Activated T-cell treated with anti-CD3 and anti-CD28 coated beads, Interleukin-2, amount 50 U/mL, for 72 hours (primary cell): ENCODE measurements at regions not wholly inside any gene's neighbourhood (a gene's known extent, or its start where the extent isn't known, plus 50 kb on each side); places are given as distances from the start of the nearest gene placed in this dataset.
"Not testable (repeated sequence)": the region's sequence is repeated elsewhere in the genome, so short reads cannot be mapped to it uniquely, and the experiment has no call there.

ENCODE experiments used
- ATAC-seq, 2 donors: fragments of 150-1000 bp; cut with Tn5 transposase; replicated peaks in 1 of 2; 2 replicates each; pipeline ENCODE4 v1.10.0; 2021; ENCODE audit warnings: moderate library complexity in 2 of 2, mild to moderate bottlenecking in 1 of 2
- DNase-seq, 2 donors: peaks; one replicate each; pipeline ENCODE4 v3.0.0; 2021 to 2022; ENCODE audit warnings: mixed read lengths in 1 of 2
- H3K27ac Mint-ChIP-seq: one replicate; pipeline ENCODE4 v1.8.0; 2022; ENCODE audit warnings: mild to moderate bottlenecking, moderate library complexity, mixed read lengths
- H3K27me3 Mint-ChIP-seq: one replicate; pipeline ENCODE4 v1.8.0; 2022; ENCODE audit warnings: low read depth, mixed read lengths
- H3K36me3 Mint-ChIP-seq, 2 donors: one replicate each; pipeline ENCODE4 v1.8.0; 2022; ENCODE audit warnings: mixed read lengths in 2 of 2, mild to moderate bottlenecking in 1 of 2; ENCODE audit not compliant: insufficient read depth in 2 of 2
- H3K4me1 Mint-ChIP-seq: one replicate; pipeline ENCODE4 v1.8.0; 2022; ENCODE audit warnings: low read depth, mixed read lengths
- H3K4me3 Mint-ChIP-seq, 2 donors: one replicate each; pipeline ENCODE4 v1.8.0; 2022; ENCODE audit warnings: mild to moderate bottlenecking in 2 of 2, mixed read lengths in 2 of 2, moderate library complexity in 2 of 2
- H3K9me3 Mint-ChIP-seq, 2 donors: one replicate each; pipeline ENCODE4 v1.8.0; 2022; ENCODE audit warnings: mixed read lengths in 2 of 2

DNA sequence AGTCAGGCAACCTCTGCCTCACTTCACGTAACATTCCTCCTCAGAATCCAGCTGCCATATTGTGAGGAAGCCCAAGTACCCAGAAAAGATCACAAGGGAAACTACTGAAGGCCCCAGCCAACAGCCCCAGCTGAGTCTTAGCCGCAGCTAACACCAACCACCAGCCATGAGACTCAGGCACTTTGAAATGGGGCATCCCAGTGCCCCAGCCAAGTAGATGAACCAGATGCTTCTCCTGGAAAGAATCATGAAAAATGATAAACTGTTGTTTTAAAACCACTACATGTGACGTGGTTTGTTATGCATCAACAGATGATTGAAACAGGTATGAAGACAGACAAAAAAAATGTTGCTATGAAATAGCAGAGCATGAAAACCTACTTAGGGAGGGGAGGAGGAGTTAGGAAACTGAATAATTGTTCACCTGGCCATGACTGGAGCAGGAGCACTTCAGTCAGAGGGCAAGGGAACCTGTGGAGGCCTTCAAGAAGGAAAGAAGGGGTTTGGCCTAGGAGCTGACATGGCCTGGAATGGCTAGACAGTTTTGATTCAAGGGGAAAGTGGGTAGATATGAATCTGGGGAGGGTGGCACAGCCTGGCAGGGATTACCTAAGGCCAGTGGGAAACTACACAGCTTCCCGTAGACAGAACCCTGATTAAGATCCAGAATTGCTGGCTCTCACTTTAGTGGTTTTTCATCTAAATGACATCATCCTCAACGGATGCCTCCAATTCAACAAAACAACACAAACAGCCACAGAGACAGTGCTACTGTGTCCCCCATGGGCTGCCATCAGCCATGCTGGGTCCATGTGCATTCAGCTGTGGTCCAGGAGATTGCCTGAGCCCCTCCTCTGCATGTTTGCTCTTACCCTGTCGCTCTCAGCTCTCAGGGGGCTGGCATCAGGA is 211.6 kb downstream of the SYK start:
- ATAC-seq: peak; percentile 74 to 82
- Mint-ChIP-seq H3K9me3 (peaks cover 6 to 8% of the 10 kb centered on the region in 2 donors), H3K36me3 (peaks cover 8 to 17% of the 10 kb centered on the region in 2 donors), H3K27ac (peak overlapping the region; percentile 2), H3K4me3 (no peak overlapping the region), H3K4me1 (peaks cover 12% of the 10 kb centered on the region), H3K27me3 (peaks cover 36% of the 10 kb centered on the region)
- peak in 1 of 2 donors; percentile 7 for DNase-seq

DNA sequence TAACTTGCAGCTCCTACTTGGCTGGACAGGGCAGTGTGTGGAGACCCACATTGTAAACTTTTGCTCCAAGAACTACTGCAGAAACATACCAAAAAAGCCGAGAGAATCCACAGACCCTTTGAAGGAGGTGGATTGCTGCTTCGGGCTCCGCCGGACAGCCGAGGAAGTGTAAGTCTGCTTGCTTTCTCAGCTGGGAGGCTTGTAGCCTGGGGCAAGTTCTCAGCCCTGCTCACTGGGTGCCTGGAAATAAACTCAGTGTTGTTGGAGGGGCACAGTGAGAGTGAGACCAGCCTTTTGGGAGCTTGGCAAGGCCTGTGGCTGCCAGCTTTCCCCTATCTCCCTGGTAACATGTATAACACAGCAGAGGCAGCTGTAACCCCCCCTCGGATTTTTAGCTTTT is 215.6 kb downstream of the SYK start:
- no peak for DNase-seq
- Mint-ChIP-seq H3K4me3 (no peak overlapping the region), H3K27ac (no peak overlapping the region), H3K27me3 (peaks cover 61% of the 10 kb centered on the region), H3K36me3 (peaks cover 17 to 23% of the 10 kb centered on the region in 2 donors), H3K9me3 (peaks cover 10% of the 10 kb centered on the region in 2 donors), H3K4me1 (peaks cover 26% of the 10 kb centered on the region)
- ATAC-seq: no peak

DNA sequence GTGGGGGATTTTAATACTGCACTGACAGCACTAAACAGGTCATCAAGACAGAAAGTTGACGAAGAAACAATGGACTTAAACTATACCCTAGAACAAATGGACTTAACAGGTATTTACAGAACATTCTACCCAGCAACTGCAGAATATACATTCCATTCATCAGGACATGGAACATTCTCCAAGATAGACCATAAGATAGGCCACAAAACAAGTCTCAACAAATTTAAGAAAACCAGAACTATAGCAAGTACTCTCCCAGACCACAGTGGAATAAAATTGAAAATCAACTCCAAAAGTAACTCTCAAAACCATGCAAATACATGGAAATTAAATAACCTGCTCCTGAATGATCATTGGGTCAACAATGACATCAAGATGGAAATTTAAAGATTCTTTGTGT is 218.3 kb downstream of the SYK start:
- Mint-ChIP-seq H3K36me3 (peaks cover 11 to 12% of the 10 kb centered on the region in 2 donors), H3K4me1 (peaks cover 15% of the 10 kb centered on the region), H3K27me3 (peaks cover 73% of the 10 kb centered on the region)
- not testable (repeated sequence) for H3K27ac Mint-ChIP-seq, H3K4me3 Mint-ChIP-seq, ATAC-seq, H3K9me3 Mint-ChIP-seq, DNase-seq

DNA sequence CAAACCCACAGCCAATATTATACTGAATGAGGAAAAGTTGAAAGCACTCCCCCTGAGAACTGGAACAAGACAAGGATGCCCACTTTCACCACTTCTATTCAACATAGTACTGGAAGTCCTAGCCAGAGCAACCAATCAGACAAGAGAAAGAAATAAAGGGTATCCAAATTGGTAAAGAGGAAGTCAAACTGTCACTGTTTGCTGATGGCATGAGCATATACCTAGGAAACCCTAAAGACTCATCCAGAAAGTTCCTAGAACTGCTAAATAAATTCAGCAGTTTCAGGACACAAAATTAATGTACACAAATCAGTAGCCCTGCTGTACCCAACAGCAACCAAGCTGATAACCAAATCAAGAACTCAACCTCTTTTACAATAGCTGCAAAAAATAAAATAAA is 220.0 kb downstream of the SYK start:
- peaks cover 15% of the 10 kb centered on the region for H3K4me1 Mint-ChIP-seq
- H3K36me3 Mint-ChIP-seq: peaks cover 10 to 12% of the 10 kb centered on the region in 2 donors
- H3K27ac Mint-ChIP-seq, DNase-seq, H3K9me3 Mint-ChIP-seq: not testable (repeated sequence)
- peaks cover 72% of the 10 kb centered on the region for H3K27me3 Mint-ChIP-seq
- peak overlapping the region in 1 of 2 donors; percentile 62 for H3K4me3 Mint-ChIP-seq
- peak in 1 of 2 donors; percentile 60 for ATAC-seq

DNA sequence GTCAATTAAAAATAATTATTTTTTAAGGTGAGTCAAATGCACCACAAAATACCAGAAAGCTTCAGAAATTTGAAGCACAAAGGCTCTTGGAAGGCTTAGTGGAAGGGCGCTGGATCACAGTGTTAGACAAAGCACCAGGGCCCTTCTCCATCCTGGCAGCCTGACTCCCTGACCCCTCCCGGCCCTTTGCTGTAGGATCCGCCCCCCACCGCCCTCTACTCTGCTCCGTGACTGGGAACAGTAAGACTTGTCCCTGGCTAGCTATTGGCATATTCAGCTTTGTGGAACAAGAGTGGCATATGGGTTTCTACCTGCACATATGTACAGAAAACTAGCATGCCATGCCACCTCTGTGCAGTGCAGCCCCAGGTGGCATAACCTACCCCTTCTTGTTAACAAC is 222.1 kb downstream of the SYK start:
- Mint-ChIP-seq H3K27me3 (peaks cover 59% of the 10 kb centered on the region), H3K36me3 (peaks cover under 1 to 6% of the 10 kb centered on the region in 2 donors)
- DNase-seq: no peak

DNA sequence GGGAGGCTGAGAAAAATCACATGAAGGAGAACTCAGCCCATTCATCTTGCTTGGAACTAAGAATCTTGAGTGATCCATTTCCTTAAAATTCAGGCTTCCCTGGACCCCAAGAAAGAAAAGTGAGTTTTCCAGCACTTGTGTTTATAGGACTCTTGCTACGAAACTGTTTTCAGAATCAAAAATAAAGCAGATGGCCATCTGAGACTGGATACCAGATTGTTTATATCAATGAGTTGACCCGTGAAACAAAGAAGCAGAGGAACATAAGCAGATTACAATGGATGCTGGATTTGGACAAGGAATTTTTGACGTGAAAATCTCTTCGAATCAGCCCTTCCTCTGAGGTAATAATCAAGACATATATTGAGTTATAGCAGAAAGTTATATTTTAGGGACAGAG is 223.2 kb downstream of the SYK start:
- Mint-ChIP-seq H3K4me3 (no peak overlapping the region), H3K27ac (no peak overlapping the region), H3K36me3 (peaks cover 0 to 4% of the 10 kb centered on the region in 2 donors), H3K27me3 (peaks cover 53% of the 10 kb centered on the region), H3K4me1 (peaks cover 15% of the 10 kb centered on the region), H3K9me3 (peaks cover 2 to 3% of the 10 kb centered on the region in 2 donors)
- ATAC-seq: no peak
- no peak for DNase-seq

More for the DNA sequence above, 222.1 kb downstream of the SYK start:
- H3K27ac Mint-ChIP-seq: no peak overlapping the region
- H3K4me1 Mint-ChIP-seq: peaks cover 15% of the 10 kb centered on the region
- peaks cover 2 to 4% of the 10 kb centered on the region in 2 donors for H3K9me3 Mint-ChIP-seq
- ATAC-seq: no peak
- H3K4me3 Mint-ChIP-seq: no peak overlapping the region

DNA sequence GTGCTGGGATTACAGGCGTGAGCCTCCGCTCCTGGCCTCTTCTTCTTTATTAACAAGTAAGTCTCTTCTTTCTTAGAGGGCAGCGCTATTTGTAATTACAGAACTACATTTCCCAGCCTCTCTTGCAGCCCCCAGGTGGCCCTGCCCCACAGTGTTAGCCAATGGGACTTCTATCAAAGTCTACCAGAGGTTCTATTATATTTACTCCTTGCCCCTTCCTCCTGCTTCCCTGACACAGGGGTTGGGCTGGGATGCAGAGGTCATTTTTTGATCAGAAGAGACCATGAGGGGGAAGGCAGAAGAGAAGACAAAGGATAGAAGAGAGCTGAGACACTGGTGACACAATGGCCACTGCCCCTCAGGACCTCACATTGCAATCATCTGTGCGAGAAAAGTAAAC is 224.2 kb downstream of the SYK start:
- H3K27me3 Mint-ChIP-seq: peaks cover 45% of the 10 kb centered on the region
- H3K9me3 Mint-ChIP-seq: no peaks in the 10 kb centered on the region
- no peak overlapping the region for H3K4me3 Mint-ChIP-seq
- no peaks in the 10 kb centered on the region for H3K36me3 Mint-ChIP-seq
- H3K4me1 Mint-ChIP-seq: peaks cover 10% of the 10 kb centered on the region
- ATAC-seq (no peak), DNase-seq (no peak)
- H3K27ac Mint-ChIP-seq: no peak overlapping the region

DNA sequence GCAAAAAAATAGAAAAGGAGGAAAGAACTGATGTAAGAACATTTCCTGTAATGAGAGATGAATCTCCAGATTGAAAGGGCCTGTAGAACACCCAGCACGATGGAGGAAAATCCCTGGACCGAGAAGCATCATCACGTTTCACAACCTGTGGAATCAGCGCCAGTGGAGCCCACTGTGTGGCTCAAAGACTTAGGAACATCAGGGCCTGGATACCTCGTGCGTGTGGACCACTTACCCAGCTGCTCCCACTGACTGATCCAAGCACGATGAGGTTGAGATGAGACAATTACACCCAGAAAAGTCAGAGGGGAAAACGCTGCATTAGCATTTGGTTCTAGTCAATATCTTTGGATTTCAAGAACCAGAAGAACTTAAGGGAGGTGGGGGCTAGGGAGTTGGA is 224.6 kb downstream of the SYK start:
- Mint-ChIP-seq H3K9me3 (no peaks in the 10 kb centered on the region), H3K4me3 (no peak overlapping the region), H3K36me3 (no peaks in the 10 kb centered on the region), H3K4me1 (peaks cover 6% of the 10 kb centered on the region), H3K27me3 (peaks cover 45% of the 10 kb centered on the region), H3K27ac (no peak overlapping the region)
- DNase-seq (no peak), ATAC-seq (no peak)

DNA sequence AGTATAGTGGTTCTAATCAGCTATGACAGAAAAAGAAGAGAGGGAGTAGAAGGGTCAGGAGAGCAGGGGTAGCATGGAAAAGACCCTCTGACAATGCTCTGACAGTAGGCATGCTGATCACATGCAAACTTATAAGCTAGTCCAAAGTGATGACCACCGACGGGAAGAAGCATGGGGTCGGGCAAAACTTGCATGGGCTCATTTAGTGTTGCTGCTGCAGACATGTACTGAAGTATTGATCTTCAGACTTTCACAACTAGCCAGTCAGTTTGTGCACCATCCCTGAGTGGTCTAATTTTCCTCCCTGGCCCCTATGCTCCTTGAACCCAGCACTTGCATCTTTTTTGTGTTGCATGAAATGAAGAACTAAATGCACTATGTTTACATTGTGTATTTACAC is 225.4 kb downstream of the SYK start:
- Mint-ChIP-seq H3K4me3 (no peak overlapping the region), H3K27me3 (peaks cover 51% of the 10 kb centered on the region), H3K27ac (no peak overlapping the region), H3K4me1 (no peaks in the 10 kb centered on the region), H3K9me3 (no peaks in the 10 kb centered on the region), H3K36me3 (no peaks in the 10 kb centered on the region)
- DNase-seq (no peak), ATAC-seq (no peak)

DNA sequence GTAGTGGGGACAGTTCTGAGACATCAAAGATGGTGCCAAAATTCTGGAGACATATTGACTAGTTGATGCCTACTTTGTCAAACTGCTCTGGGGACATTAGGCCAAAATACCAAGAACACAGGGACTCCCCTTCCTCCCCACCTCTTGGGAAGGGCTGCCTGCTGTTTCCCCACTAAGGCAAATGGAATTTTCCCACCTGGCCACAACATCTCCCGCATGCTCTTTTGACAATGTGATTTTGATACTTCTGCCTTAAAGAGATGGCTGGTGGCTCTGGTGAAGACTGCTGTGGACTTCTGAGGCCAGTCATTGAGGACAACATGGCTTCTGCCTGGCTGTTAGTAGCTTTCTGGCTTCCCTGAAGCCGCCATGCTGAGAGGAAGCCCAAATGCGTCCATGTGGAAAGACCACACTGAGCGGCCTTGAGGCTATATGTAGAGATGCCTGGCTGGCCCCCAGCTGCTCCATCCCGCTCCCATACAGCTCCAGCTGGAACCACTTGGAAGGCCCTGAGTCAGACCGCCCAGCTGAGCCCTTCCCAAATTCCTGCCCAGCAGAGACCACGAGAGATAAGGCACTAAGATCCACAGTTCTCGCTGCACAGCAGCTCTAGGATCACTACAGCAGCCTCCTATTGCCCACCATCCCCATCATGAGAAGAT is 226.7 kb downstream of the SYK start:
- no peak overlapping the region for H3K4me3 Mint-ChIP-seq
- ATAC-seq: no peak
- no peak for DNase-seq
- H3K4me1 Mint-ChIP-seq: no peaks in the 10 kb centered on the region
- no peak overlapping the region for H3K27ac Mint-ChIP-seq
- H3K27me3 Mint-ChIP-seq: peaks cover 41% of the 10 kb centered on the region
- H3K36me3 Mint-ChIP-seq: no peaks in the 10 kb centered on the region
- no peaks in the 10 kb centered on the region for H3K9me3 Mint-ChIP-seq

DNA sequence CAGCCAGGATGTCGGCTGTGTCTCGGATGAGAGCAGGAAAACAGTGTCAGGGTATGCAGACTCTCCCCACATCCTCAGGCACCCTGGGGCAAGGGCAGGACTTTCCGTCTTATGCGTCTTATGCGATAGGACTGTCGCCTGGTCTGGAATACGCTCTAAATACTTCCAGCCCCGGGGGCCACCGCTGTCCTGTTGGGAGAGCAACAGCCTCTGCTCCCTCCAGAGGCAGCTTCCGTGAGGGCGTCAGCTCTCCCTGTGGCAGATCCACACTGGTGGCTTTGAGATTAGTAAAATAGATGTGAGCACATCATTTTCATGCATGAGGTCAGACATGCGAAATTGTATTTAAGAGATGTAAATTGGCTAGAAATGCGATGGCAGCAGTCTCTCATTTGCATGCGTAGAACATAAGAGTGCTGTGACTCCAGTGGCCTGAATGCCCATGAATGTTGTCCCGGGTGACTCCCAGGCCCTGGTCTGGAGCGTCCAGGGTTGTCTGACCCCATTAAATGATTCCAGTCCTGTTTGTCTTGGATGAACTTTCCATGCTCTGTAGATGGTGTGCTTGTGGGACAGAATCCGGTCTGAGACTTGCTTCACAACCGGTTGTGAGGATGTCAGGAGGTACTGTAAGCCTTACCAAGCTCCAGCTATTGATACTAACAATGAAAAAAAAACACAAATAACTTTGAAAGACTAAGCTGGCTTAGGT is 228.2 kb downstream of the SYK start:
- H3K27ac Mint-ChIP-seq: no peak overlapping the region
- no peak overlapping the region for H3K4me3 Mint-ChIP-seq
- ATAC-seq (no peak), DNase-seq (no peak)
- H3K4me1 Mint-ChIP-seq: peaks cover 10% of the 10 kb centered on the region
- H3K9me3 Mint-ChIP-seq: no peaks in the 10 kb centered on the region
- H3K36me3 Mint-ChIP-seq: no peaks in the 10 kb centered on the region
- H3K27me3 Mint-ChIP-seq: peaks cover 31% of the 10 kb centered on the region

DNA sequence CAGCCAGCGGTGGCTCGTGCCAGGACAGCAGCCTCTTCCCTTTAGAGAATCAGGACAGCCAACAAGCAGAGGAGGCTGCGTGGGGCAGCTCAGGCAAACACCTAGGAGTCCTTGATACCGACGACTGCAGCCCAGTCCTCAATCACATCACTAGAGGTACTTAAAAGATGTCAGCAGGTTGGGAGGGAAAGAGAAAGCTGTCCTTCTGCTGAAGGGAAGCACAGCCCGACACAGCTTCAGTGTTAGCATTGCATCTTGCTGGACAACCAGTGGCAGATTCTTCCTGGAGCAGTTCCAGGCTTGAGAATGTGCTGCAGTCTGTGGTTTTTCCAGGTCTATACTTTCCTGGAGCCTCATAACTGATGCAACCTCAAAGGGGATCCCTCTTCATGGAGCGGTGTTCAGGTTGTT is 230.5 kb downstream of the SYK start:
- Mint-ChIP-seq H3K4me1 (peaks cover 33% of the 10 kb centered on the region), H3K27me3 (peaks cover 21% of the 10 kb centered on the region), H3K9me3 (no peaks in the 10 kb centered on the region), H3K36me3 (no peaks in the 10 kb centered on the region), H3K4me3 (no peak overlapping the region), H3K27ac (no peak overlapping the region)
- ATAC-seq: no peak
- DNase-seq: no peak

DNA sequence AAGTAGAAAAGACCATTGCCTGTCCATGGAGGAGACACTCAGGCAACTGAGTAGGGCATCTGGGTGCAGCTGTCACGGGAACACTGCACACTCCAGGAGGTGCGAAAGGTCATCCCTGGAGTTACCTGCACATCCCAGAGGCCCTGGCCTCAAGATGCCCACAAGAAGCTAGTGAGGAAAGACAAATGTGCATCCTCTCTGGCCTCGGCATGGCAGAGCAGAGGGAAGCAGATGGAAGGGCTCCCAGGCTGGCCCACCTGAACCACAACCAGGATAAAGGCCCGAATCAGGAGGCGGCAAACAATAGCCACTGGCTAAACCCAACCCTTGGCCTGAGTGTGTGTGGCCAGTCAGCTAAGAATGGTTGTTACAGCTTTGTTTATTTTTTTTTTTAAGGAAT is 231.7 kb downstream of the SYK start:
- no peaks in the 10 kb centered on the region for H3K9me3 Mint-ChIP-seq
- no peak overlapping the region for H3K27ac Mint-ChIP-seq
- H3K4me1 Mint-ChIP-seq: peaks cover 45% of the 10 kb centered on the region
- peaks cover 21% of the 10 kb centered on the region for H3K27me3 Mint-ChIP-seq
- no peak for ATAC-seq
- H3K36me3 Mint-ChIP-seq: no peaks in the 10 kb centered on the region
- H3K4me3 Mint-ChIP-seq: no peak overlapping the region
- no peak for DNase-seq
